SK-N-SH (cell line): ENCODE measurements at regions not wholly inside any gene's neighbourhood (a gene's known extent, or its start where the extent isn't known, plus 50 kb on each side); places are given as distances from the start of the nearest gene placed in this dataset.

Experiments
- CTCF ChIA-PET: fragments of 300-600, 350-600 bp; formaldehyde crosslinking; extraction: SDS; loops from one replicate; lab custom pipeline; 2021; lab: Yijun Ruan, JAX
- POLR2A ChIA-PET: fragments of 350-600 bp; sonication (Branson Sonifier 250); formaldehyde crosslinking; extraction: SDS; loops from one replicate; lab custom pipeline; 2020; ENCODE audit warnings: antibody characterized with exemption, inconsistent platforms; lab: Yijun Ruan, JAX
- DNase-seq: peaks from one replicate; pipeline ENCODE4 v3.0.0; 2012
- H2AFZ ChIP-seq: fragments of 200-600 bp; sonication (generic); 2 replicates; pipeline ENCODE4 v1.8.1; 2016; ENCODE audit warnings: antibody characterized with exemption, mild to moderate bottlenecking, low read depth
- H3F3A ChIP-seq: fragments of 200-600 bp; sonication (generic); replicated peaks from 2 replicates; pipeline ENCODE3; 2016; ENCODE audit warnings: antibody characterized with exemption, mild to moderate bottlenecking; ENCODE audit not compliant: insufficient read depth
- H3K27ac ChIP-seq, 2 experiments: fragments of 200-500 bp in 1 of 2; fragments of 200-600 bp in 1 of 2; sonication (Bioruptor generic) in 1 of 2; sonication (generic), shearing (Covaris generic) in 1 of 2; 2 replicates each; pipeline versions ENCODE4 v1.5.1 to v1.6.1; 2014 to 2016; ENCODE audit warnings: low read depth in 2 of 2, inconsistent platforms in 1 of 2, low read length in 1 of 2, mild to moderate bottlenecking in 1 of 2, mixed read lengths in 1 of 2
- H3K27me3 ChIP-seq: fragments of 200-600 bp; sonication (generic), shearing (Covaris generic); 2 replicates; pipeline ENCODE4 v1.6.1; 2016; ENCODE audit warnings: mixed run types; ENCODE audit not compliant: insufficient read depth
- H3K36me3 ChIP-seq, 2 experiments: fragments of 200-500 bp in 1 of 2; fragments of 200-600 bp in 1 of 2; sonication (Bioruptor generic) in 1 of 2; sonication (generic) in 1 of 2; replicated peaks in 1 of 2; 2 replicates each; pipeline versions ENCODE3 to v1.5.1; 2014 to 2016; ENCODE audit warnings: low read length in 1 of 2, mild to moderate bottlenecking in 1 of 2; ENCODE audit not compliant: insufficient read depth in 2 of 2, control insufficient read depth in 1 of 2
- H3K4me1 ChIP-seq, 2 experiments: fragments of 200-500 bp in 1 of 2; fragments of 200-600 bp in 1 of 2; sonication (Bioruptor generic) in 1 of 2; sonication (generic), shearing (Covaris generic) in 1 of 2; 2 replicates each; pipeline versions ENCODE4 v1.5.1 to v1.6.1; 2014 to 2016; ENCODE audit warnings: low read depth in 1 of 2, low read length in 1 of 2, mixed run types in 1 of 2; ENCODE audit not compliant: insufficient read depth in 2 of 2, control insufficient read depth in 1 of 2
- H3K4me2 ChIP-seq: fragments of 200-600 bp; sonication (generic), shearing (Covaris generic); 2 replicates; pipeline ENCODE4 v1.6.1; 2017; ENCODE audit warnings: mixed run types
- H3K4me3 ChIP-seq, 2 experiments: fragments of 200-500 bp in 1 of 2; fragments of 200-600 bp in 1 of 2; sonication (Bioruptor generic) in 1 of 2; sonication (generic), shearing (Covaris generic) in 1 of 2; 2 replicates each; pipeline versions ENCODE4 v1.5.1 to v1.8.1; 2014 to 2016; ENCODE audit warnings: low read depth in 2 of 2, inconsistent platforms in 1 of 2, low read length in 1 of 2, mild to moderate bottlenecking in 1 of 2, mixed read lengths in 1 of 2, moderate library complexity in 1 of 2
- H3K79me2 ChIP-seq: fragments of 200-600 bp; sonication (generic); 2 replicates; pipeline ENCODE4 v1.8.1; 2017; ENCODE audit warnings: mild to moderate bottlenecking; ENCODE audit not compliant: insufficient read depth
- H3K9ac ChIP-seq: fragments of 200-600 bp; sonication (generic); 2 replicates; pipeline ENCODE4 v1.6.1; 2017; ENCODE audit warnings: mixed run types
- H3K9me2 ChIP-seq: fragments of 200-600 bp; sonication (generic); 2 replicates; pipeline ENCODE4 v1.6.1; 2017; ENCODE audit warnings: mixed run types
- H3K9me3 ChIP-seq: fragments of 200-600 bp; sonication (generic); 2 replicates; pipeline ENCODE4 v1.6.1; 2017; ENCODE audit warnings: mixed run types, mild to moderate bottlenecking, moderate library complexity
- H4K20me1 ChIP-seq: fragments of 200-600 bp; sonication (generic); 2 replicates; pipeline ENCODE4 v1.6.1; 2017; ENCODE audit warnings: mild to moderate bottlenecking, mixed run types; ENCODE audit not compliant: insufficient read depth
- CHD2 ChIP-seq: fragments of 150-350 bp; IDR thresholded peaks from 2 replicates; pipeline ENCODE4 v1.6.1; 2018; ENCODE audit warnings: low read length; ENCODE audit not compliant: partially characterized antibody
- ELF1 ChIP-seq: IDR thresholded peaks from 2 replicates; pipeline ENCODE4 v1.4.0; 2012
- EP300 ChIP-seq, 2 experiments: IDR thresholded peaks; 2 replicates each; pipeline versions ENCODE4 v1.4.0 to v1.6.1; 2012; ENCODE audit warnings: borderline replicate concordance in 1 of 2, low read depth in 1 of 2, low read length in 1 of 2
- FOSL2 ChIP-seq: IDR thresholded peaks from 2 replicates; pipeline ENCODE4 v1.4.0; 2012; ENCODE audit warnings: low read depth, mild to moderate bottlenecking, moderate library complexity, borderline replicate concordance
- FOXJ3 ChIP-seq: sonication (generic); formaldehyde crosslinking; IDR thresholded peaks from 2 replicates; pipeline ENCODE4 v1.5.1; 2020; ENCODE audit warnings: mild to moderate bottlenecking, missing genetic modification reagents
- FOXM1 ChIP-seq: IDR thresholded peaks from 2 replicates; pipeline ENCODE4 v1.4.0; 2012; ENCODE audit warnings: low read depth, mild to moderate bottlenecking
- GATA2 ChIP-seq: sonication (generic); formaldehyde crosslinking; IDR thresholded peaks from 2 replicates; pipeline ENCODE4 v1.5.0; 2020; ENCODE audit warnings: mild to moderate bottlenecking, missing genetic modification reagents
- MEF2A ChIP-seq: IDR thresholded peaks from 2 replicates; pipeline ENCODE4 v1.4.0; 2012; ENCODE audit warnings: low read depth, borderline replicate concordance
- RAD21 ChIP-seq: IDR thresholded peaks from 2 replicates; pipeline ENCODE4 v1.6.1; 2012; ENCODE audit warnings: mild to moderate bottlenecking, low read length
- SIN3A ChIP-seq: IDR thresholded peaks from 2 replicates; pipeline ENCODE4 v1.6.1; 2012; ENCODE audit warnings: low read depth, mild to moderate bottlenecking, low read length, moderate library complexity, borderline replicate concordance
- SMC3 ChIP-seq: IDR thresholded peaks from 2 replicates; pipeline ENCODE4 v1.6.1; 2012; ENCODE audit warnings: low read depth, low read length, improper control_type of control experiment
- TCF12 ChIP-seq: IDR thresholded peaks from 2 replicates; pipeline ENCODE4 v1.4.0; 2012
- TEAD4 ChIP-seq: IDR thresholded peaks from 2 replicates; pipeline ENCODE4 v1.4.0; 2012; ENCODE audit warnings: mild to moderate bottlenecking, borderline replicate concordance; ENCODE audit not compliant: insufficient read depth
- USF1 ChIP-seq: IDR thresholded peaks from 2 replicates; pipeline ENCODE4 v1.4.0; 2012; ENCODE audit warnings: low read depth, borderline replicate concordance
- YY1 ChIP-seq: IDR thresholded peaks from 2 replicates; pipeline ENCODE4 v1.4.0; 2012; ENCODE audit warnings: low read depth, mild to moderate bottlenecking
- TF ChIP-seq, protein P1 (sequence below): IDR thresholded peaks from 2 replicates; pipeline ENCODE4 v1.4.0; 2012; ENCODE audit warnings: low read depth, borderline replicate concordance
- TF ChIP-seq, protein P2 (sequence below): IDR thresholded peaks from 2 replicates; pipeline ENCODE4 v1.4.0; 2012; ENCODE audit warnings: low read depth
- TF ChIP-seq, protein P3 (sequence below): fragments of 150-350 bp; IDR thresholded peaks from 2 replicates; pipeline ENCODE4 v1.6.1; 2016; ENCODE audit warnings: mild to moderate bottlenecking, low read depth, low read length

DNA sequence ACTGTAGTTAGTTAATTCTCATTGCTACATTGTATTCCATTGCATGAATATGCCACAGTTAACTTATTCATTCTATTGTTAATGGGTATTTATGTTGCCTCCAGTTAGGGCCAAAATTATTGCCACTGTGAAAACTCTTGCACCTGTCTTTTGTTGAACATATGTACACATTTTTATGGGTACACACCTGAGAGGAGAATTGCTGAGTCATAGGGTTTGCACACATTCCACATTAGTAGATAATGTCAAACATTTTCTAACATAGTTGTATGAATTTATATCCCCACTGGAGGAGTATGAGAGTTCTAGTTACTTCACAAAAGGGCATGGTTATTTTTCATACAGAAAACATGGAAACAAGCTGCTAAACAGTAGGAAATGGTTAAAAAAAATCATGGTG, 338.4 kb downstream of the FOXO1 start:
- POLR2A ChIA-PET = no interaction called here
- TF ChIP-seq, protein P1, sequence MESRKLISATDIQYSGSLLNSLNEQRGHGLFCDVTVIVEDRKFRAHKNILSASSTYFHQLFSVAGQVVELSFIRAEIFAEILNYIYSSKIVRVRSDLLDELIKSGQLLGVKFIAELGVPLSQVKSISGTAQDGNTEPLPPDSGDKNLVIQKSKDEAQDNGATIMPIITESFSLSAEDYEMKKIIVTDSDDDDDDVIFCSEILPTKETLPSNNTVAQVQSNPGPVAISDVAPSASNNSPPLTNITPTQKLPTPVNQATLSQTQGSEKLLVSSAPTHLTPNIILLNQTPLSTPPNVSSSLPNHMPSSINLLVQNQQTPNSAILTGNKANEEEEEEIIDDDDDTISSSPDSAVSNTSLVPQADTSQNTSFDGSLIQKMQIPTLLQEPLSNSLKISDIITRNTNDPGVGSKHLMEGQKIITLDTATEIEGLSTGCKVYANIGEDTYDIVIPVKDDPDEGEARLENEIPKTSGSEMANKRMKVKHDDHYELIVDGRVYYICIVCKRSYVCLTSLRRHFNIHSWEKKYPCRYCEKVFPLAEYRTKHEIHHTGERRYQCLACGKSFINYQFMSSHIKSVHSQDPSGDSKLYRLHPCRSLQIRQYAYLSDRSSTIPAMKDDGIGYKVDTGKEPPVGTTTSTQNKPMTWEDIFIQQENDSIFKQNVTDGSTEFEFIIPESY = no peak
- TF ChIP-seq ELF1 = no peak
- TF ChIP-seq TEAD4 = no peak
- no peak for TF ChIP-seq FOXJ3 (CRISPR knock-in tag)
- no peak for TF ChIP-seq MEF2A
- TF ChIP-seq USF1 = no peak
- TF ChIP-seq SIN3A = no peak
- TF ChIP-seq CHD2 = no peak
- TF ChIP-seq FOXM1 = no peak
- TF ChIP-seq TCF12 = no peak
- no peak for TF ChIP-seq RAD21
- no peak for TF ChIP-seq YY1
- TF ChIP-seq GATA2 = no peak
- no peak for TF ChIP-seq EP300 (IDR thresholded peaks at IDR 0.05; ENCODE audit: borderline replicate concordance in 1 of 2, low read depth in 1 of 2, low read length in 1 of 2)
- no peak for TF ChIP-seq SMC3
- TF ChIP-seq, protein P2, sequence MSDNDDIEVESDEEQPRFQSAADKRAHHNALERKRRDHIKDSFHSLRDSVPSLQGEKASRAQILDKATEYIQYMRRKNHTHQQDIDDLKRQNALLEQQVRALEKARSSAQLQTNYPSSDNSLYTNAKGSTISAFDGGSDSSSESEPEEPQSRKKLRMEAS = no peak
- TF ChIP-seq, protein P3, sequence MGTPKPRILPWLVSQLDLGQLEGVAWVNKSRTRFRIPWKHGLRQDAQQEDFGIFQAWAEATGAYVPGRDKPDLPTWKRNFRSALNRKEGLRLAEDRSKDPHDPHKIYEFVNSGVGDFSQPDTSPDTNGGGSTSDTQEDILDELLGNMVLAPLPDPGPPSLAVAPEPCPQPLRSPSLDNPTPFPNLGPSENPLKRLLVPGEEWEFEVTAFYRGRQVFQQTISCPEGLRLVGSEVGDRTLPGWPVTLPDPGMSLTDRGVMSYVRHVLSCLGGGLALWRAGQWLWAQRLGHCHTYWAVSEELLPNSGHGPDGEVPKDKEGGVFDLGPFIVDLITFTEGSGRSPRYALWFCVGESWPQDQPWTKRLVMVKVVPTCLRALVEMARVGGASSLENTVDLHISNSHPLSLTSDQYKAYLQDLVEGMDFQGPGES = no peak
- TF ChIP-seq FOSL2 = no peak
- Histone ChIP-seq H3K9me2 (no peaks in the 10 kb centered on the region), H3K9me3 (no peaks in the 10 kb centered on the region), H2AFZ (no peak overlapping the region), H3K27me3 (no peaks in the 10 kb centered on the region), H3K36me3 (no peaks in the 10 kb centered on the region), H3K9ac (no peak overlapping the region), H3K4me1 (no peaks in the 10 kb centered on the region), H3K27ac (no peak overlapping the region), H3F3A (no peaks in the 10 kb centered on the region), H3K4me3 (no peak overlapping the region), H3K4me2 (no peak overlapping the region), H3K79me2 (no peaks in the 10 kb centered on the region), H4K20me1 (no peaks in the 10 kb centered on the region)
- no peak for DNase-seq
- CTCF ChIA-PET = interaction anchor here (1.1 kb wide), 1 partner anchor 258 kb away, joined by 3 read pairs; no protein-coding TSS in a partner anchor
